A673 (cell line): ENCODE measurements at regions not wholly inside any gene's neighbourhood (a gene's known extent, or its start where the extent isn't known, plus 50 kb on each side); places are given as distances from the start of the nearest gene placed in this dataset.

ENCODE experiments used
- BruUV-seq: library from RNA; stranded (reverse); fragments of 400-500 nt; replicated peaks from 2 replicates; lab custom pipeline; 2021; lab: Mats Ljungman, UMichigan
- CTCF ChIA-PET: fragments of 300-600 bp; sonication (Branson Sonifier 250); formaldehyde crosslinking; loops from one replicate; lab custom pipeline; 2022; ENCODE audit warnings: antibody characterized with exemption; lab: Charles Lee
- POLR2A ChIA-PET: fragments of 300-600 bp; sonication (Branson Sonifier 250); formaldehyde crosslinking; loops from one replicate; lab custom pipeline; 2022; ENCODE audit warnings: antibody characterized with exemption; ENCODE audit not compliant: low non-redundant PET; lab: Charles Lee
- DNase-seq: peaks from one replicate; pipeline ENCODE4 v3.0.0-alpha.2; 2015; ENCODE audit warnings: low spot score
- H3K27ac ChIP-seq: fragments of 200-600 bp; sonication (generic); 2 replicates; pipeline ENCODE4 v1.5.1; 2016; ENCODE audit warnings: mixed run types, low read depth, mild to moderate bottlenecking, mixed read lengths, antibody characterized with exemption, low read length; ENCODE audit not compliant: poor library complexity, severe bottlenecking
- H3K27me3 ChIP-seq: fragments of 200-600 bp; sonication (generic); replicated peaks from 2 replicates; pipeline ENCODE4 v1.6.1; 2017; ENCODE audit warnings: mixed run types, low read depth, mild to moderate bottlenecking, mixed read lengths, antibody characterized with exemption, low read length; ENCODE audit not compliant: insufficient read depth, poor library complexity
- H3K36me3 ChIP-seq: fragments of 200-600 bp; sonication (generic); 2 replicates; pipeline ENCODE4 v1.6.1; 2016; ENCODE audit warnings: mixed run types, mild to moderate bottlenecking, mixed read lengths, antibody characterized with exemption, low read length; ENCODE audit not compliant: insufficient read depth, poor library complexity, severe bottlenecking
- H3K4me1 ChIP-seq: fragments of 200-600 bp; sonication (generic); 2 replicates; pipeline ENCODE4 v1.6.1; 2017; ENCODE audit warnings: mixed run types, mild to moderate bottlenecking, mixed read lengths, antibody characterized with exemption, low read length; ENCODE audit not compliant: insufficient read depth, poor library complexity, severe bottlenecking
- H3K4me3 ChIP-seq: fragments of 200-600 bp; sonication (generic); 2 replicates; pipeline ENCODE4 v1.5.1; 2016; ENCODE audit warnings: low read depth, mixed run types, mild to moderate bottlenecking, mixed read lengths, low read length; ENCODE audit not compliant: poor library complexity, severe bottlenecking
- H3K9me3 ChIP-seq: fragments of 200-600 bp; sonication (generic); 2 replicates; pipeline ENCODE4 v1.6.1; 2016; ENCODE audit warnings: mixed run types, low read depth, mild to moderate bottlenecking, mixed read lengths, antibody characterized with exemption, low read length; ENCODE audit not compliant: poor library complexity, severe bottlenecking
- EZH2 ChIP-seq: fragments of 200-600 bp; sonication (generic); IDR thresholded peaks from 2 replicates; pipeline ENCODE4 v1.6.1; 2017; ENCODE audit warnings: borderline replicate concordance, low read depth, mild to moderate bottlenecking, mixed read lengths, antibody characterized with exemption, low read length; ENCODE audit not compliant: poor library complexity, severe bottlenecking
- intact Hi-C: fragments of 100-400 bp; cut with micrococcal nuclease; formaldehyde crosslinking; loops from one replicate; pipeline ENCODE4 v1.10.0; 2022; ENCODE audit not compliant: unreplicated experiment
- TF ChIP-seq, protein P1 (sequence below): fragments of 300-800, 200-600 bp; sonication (generic); conservative IDR thresholded peaks from 2 replicates; pipeline ENCODE4 v1.5.1; 2017; ENCODE audit warnings: low read depth, mild to moderate bottlenecking, antibody characterized with exemption, low read length, moderate library complexity, mixed read lengths

DNA sequence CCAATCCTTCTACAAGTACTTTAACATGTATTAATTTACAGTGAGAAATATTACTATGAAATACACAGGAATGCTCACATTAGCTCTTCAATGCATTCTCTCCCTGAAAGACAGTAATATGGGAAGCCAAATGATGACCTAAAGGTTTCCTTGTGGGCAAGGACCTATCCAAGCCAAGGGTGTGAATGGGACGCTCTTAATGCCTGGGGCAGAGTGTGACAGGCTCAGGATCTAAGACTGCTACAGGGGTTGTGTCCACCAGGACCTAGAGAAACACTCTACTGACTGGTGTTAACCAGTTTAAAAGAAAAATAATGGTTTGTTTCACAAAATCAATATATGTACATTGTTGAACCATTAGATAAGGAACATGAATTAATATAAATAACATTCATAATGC, 158.7 kb downstream of the FGF1 start:
- no peaks in the 10 kb centered on the region for H3K36me3 ChIP-seq
- TF ChIP-seq, protein P1, sequence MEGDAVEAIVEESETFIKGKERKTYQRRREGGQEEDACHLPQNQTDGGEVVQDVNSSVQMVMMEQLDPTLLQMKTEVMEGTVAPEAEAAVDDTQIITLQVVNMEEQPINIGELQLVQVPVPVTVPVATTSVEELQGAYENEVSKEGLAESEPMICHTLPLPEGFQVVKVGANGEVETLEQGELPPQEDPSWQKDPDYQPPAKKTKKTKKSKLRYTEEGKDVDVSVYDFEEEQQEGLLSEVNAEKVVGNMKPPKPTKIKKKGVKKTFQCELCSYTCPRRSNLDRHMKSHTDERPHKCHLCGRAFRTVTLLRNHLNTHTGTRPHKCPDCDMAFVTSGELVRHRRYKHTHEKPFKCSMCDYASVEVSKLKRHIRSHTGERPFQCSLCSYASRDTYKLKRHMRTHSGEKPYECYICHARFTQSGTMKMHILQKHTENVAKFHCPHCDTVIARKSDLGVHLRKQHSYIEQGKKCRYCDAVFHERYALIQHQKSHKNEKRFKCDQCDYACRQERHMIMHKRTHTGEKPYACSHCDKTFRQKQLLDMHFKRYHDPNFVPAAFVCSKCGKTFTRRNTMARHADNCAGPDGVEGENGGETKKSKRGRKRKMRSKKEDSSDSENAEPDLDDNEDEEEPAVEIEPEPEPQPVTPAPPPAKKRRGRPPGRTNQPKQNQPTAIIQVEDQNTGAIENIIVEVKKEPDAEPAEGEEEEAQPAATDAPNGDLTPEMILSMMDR, result no peak
- TF ChIP-seq EZH2, result no peak
- ChIA-PET POLR2A (no interaction called here), CTCF (no interaction called here)
- H3K27me3 ChIP-seq, result no peaks in the 10 kb centered on the region
- no peak overlapping the region for H3K4me3 ChIP-seq
- no TSS peak for BruUV-seq
- no peak overlapping the region for H3K27ac ChIP-seq
- intact Hi-C loops, result no loop called here
- no peaks in the 10 kb centered on the region for H3K9me3 ChIP-seq
- H3K4me1 ChIP-seq, result peaks cover 10% of the 10 kb centered on the region
- no peak for DNase-seq

DNA sequence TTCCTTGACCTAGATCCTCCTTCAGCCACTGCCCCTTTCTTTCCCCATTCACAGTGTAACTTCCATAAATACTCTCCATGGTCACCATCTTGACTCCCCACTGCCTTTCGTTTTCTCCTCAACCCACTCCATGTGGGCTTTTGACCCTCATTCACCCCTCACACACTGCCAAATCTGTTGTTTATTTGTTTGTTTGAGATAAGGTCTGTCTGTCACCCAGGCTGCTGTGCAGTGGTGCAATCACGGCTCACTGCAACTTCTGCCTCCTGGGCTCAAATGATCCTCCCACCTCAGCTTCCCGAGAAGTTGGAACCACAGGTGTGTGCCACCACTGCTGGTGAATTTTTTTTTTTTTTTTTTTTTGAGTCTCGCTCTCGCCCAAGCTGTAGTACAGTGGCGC, 162.9 kb downstream of the FGF1 start:
- BruUV-seq, result no TSS peak
- no peaks in the 10 kb centered on the region for H3K9me3 ChIP-seq
- intact Hi-C loops, result no loop called here
- peaks cover 25% of the 10 kb centered on the region for H3K4me1 ChIP-seq
- no peaks in the 10 kb centered on the region for H3K27me3 ChIP-seq
- no peaks in the 10 kb centered on the region for H3K36me3 ChIP-seq
- H3K4me3 ChIP-seq, result no peak overlapping the region
- no peak for DNase-seq
- no peak overlapping the region for H3K27ac ChIP-seq
- CTCF ChIA-PET, result no interaction called here
- TF ChIP-seq, protein P1, result no peak
- no peak for TF ChIP-seq EZH2
- POLR2A ChIA-PET, result no interaction called here

DNA sequence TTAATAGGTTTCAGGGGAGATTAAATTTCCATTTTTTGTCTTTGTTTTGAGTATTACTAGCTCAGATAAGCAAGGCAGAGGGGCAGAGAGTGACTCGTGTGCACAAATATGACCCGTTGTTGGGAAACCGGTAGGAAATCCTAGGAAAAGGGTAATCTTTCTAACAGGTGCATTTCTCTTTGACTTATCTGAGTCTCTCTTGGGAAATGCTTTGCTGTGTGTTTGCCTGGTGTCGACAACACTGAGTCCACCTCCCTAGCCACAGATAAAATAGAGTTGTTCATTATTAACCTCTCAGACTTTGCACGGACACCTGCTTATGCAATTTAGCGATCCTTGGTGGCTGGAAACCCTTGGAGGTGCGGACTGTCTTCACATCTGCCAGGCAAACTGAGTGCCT, 164.2 kb downstream of the FGF1 start:
- DNase-seq, result no peak
- peaks cover 24% of the 10 kb centered on the region for H3K4me1 ChIP-seq
- H3K27ac ChIP-seq, result no peak overlapping the region
- H3K4me3 ChIP-seq, result no peak overlapping the region
- CTCF ChIA-PET, result no interaction called here
- no peak for TF ChIP-seq EZH2
- TF ChIP-seq, protein P1, result no peak
- intact Hi-C loops, result no loop called here
- no peaks in the 10 kb centered on the region for H3K27me3 ChIP-seq
- POLR2A ChIA-PET, result no interaction called here
- no TSS peak for BruUV-seq
- no peaks in the 10 kb centered on the region for H3K9me3 ChIP-seq
- H3K36me3 ChIP-seq, result no peaks in the 10 kb centered on the region
